GM12872 (cell line): ENCODE measurements at regions not wholly inside any gene's neighbourhood (a gene's known extent, or its start where the extent isn't known, plus 50 kb on each side); places are given as distances from the start of the nearest gene placed in this dataset.

Experiments
- TF ChIP-seq, protein P1 (sequence below): IDR thresholded peaks from 3 replicates; pipeline ENCODE4 v1.5.1; 2011; ENCODE audit warnings: low read depth, mild to moderate bottlenecking, low read length, moderate library complexity; ENCODE audit not compliant: insufficient read depth

- TF ChIP-seq, protein P1, sequence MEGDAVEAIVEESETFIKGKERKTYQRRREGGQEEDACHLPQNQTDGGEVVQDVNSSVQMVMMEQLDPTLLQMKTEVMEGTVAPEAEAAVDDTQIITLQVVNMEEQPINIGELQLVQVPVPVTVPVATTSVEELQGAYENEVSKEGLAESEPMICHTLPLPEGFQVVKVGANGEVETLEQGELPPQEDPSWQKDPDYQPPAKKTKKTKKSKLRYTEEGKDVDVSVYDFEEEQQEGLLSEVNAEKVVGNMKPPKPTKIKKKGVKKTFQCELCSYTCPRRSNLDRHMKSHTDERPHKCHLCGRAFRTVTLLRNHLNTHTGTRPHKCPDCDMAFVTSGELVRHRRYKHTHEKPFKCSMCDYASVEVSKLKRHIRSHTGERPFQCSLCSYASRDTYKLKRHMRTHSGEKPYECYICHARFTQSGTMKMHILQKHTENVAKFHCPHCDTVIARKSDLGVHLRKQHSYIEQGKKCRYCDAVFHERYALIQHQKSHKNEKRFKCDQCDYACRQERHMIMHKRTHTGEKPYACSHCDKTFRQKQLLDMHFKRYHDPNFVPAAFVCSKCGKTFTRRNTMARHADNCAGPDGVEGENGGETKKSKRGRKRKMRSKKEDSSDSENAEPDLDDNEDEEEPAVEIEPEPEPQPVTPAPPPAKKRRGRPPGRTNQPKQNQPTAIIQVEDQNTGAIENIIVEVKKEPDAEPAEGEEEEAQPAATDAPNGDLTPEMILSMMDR = no peak
Observed at GRCh38 chr12:98113548-98113947, 401.8 kb upstream of the TMPO start.

DNA sequence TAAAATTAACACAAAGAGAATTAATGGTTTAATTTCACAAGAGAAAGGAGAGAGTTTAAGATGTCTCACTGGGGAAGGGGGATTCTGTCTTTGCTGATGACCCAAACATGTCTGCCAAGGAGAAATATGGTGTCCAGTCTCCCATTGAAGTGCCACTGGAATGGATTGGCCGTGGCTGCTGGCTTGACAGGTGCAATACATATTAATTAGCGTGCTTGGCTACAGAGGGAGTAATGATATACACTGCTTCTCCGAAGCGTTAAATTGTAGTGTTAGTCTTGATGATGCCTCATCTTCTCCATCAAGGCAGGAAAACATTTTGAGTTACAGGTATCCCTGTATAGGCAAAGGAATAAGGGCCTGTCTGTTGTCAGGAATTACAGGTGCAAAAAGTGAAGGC, 393.4 kb upstream of the TMPO start:
- TF ChIP-seq, protein P1 = no peak

DNA sequence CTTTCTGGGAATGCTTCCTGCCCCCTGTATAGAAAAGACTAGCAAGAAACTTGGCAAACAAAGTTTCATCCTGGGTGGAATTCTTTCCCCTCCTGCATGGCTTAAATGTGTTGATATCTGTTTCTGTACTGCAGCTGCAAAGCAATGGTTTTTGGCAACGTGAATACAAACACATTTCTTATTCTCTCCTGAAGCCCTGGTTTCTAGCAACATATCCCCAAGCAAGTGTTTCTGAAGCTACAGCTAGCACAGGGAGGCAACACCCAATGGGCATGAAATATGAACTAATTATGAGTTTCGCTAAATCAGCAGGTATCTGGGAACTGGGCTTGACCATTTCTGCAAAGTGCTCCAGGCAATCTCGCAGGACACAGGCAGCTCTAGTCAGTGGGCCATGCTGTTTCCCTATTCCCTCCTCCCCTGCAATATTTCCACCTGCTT, 392.3 kb upstream of the TMPO start:
- TF ChIP-seq, protein P1 = no peak

DNA sequence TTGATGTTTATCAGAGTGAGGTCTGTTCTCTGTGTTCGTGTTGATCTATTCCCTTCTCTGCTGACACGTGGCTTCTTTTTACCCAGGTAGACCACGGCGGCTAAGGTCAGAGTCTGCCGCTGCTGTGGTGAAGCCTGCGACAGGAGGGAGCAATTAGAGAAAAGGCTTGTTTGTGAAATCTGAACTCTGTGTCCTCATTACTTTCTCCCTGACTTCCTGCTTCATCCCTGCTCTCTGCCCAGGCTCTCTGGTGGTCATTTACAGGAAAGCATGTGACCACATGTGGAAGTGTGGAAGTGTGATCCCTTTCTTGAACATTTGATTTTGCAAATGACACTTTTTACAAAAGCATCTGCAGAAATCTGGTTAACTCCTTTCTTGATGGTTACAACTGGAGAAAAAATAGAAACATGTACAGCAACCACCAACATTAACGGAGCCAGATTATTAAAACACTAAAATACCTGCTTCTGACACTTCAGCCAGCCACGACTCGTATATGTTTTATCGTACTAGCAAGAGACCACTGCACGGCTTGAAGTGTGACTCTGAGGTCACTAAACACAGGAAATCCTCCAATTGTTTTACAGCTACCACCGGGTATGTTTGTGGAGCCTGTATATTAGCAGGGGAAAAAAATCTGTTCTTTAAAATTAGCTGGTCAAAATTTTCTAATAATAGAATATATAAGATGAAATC, 388.6 kb upstream of the TMPO start:
- TF ChIP-seq, protein P1 = no peak

DNA sequence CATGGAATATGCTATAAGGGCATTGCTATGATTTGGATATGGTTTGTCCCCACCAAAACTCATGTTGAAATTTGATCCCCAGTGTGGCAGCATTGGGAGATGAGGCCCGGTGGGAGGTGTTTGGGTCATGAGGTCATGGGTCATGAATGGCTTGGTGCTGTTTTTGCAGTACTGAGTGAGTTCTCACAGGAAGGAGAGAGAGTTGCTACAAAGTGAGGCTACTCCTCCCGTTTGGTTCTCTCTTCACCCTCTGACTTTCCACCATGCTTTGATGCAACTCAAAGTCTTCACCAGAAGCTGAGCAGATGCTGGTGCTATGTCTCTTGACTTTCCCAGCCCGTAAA, 388.1 kb upstream of the TMPO start:
- TF ChIP-seq, protein P1 = no peak

DNA sequence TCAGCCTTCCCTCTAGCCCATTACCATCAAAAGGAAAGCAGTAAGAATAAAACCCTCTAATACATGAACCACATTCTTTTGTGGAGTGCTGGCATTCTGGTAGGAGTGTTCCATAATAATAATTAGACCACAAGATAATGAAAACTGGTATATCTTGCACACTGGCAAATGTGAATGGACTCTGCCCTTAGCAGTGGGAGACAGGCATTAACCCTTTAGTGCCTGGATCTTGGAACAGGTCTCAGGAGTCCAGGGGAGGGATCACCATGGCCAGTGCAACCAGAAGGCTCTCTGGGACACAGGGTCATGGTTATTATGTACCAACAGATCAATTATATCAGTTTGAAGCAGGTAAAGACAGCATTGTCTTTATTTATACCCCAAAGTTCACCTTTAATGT, 387.5 kb upstream of the TMPO start:
- TF ChIP-seq, protein P1 = no peak

DNA sequence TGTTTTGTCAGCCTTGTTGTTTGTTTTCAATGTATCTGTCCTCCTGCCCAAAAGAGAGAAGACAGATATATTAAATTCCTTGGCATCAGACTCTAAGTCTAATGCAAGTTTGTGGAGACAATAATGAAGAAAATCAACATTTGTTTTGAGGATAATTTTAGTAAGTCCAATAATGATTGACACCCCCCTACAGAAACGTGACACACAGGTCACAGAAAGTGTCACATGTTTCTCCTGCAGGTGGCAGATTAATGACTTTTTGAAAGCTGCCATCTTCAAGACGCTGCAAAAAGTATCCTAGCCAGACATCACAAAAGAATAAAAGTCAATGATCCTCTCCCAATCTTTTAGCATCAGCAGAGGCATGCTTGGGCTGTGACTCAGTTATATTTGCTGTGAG, 378.8 kb upstream of the TMPO start:
- TF ChIP-seq, protein P1 = no peak
